OCI-LY7 (cell line): ENCODE measurements at regions not wholly inside any gene's neighbourhood (a gene's known extent, or its start where the extent isn't known, plus 50 kb on each side); places are given as distances from the start of the nearest gene placed in this dataset.

Source experiments
- BruUV-seq: library from RNA; stranded (reverse); fragments of 400-500 nt; replicated peaks from 2 replicates; lab custom pipeline; 2021; lab: Mats Ljungman, UMichigan
- CTCF ChIA-PET: fragments of 300-600 bp; sonication (Branson Sonifier 250); formaldehyde crosslinking; loops from one replicate; lab custom pipeline; 2022; ENCODE audit warnings: antibody characterized with exemption; ENCODE audit not compliant: unreplicated experiment; lab: Charles Lee
- POLR2A ChIA-PET: fragments of 300-600 bp; sonication (Branson Sonifier 250); formaldehyde crosslinking; loops from one replicate; lab custom pipeline; 2022; ENCODE audit warnings: antibody characterized with exemption; lab: Charles Lee
- DNase-seq: peaks from one replicate; pipeline ENCODE4 v3.0.0-alpha.2; 2015; ENCODE audit warnings: low spot score
- H2AFZ ChIP-seq: fragments of 200-600 bp; sonication (generic), shearing (Covaris generic); 2 replicates; pipeline ENCODE4 v1.6.1; 2014; ENCODE audit warnings: mild to moderate bottlenecking, antibody characterized with exemption, low read length, moderate library complexity
- H3K27ac ChIP-seq: fragments of 200-600 bp; sonication (generic); 2 replicates; pipeline ENCODE4 v1.5.1; 2014; ENCODE audit warnings: mixed run types, low read depth, mild to moderate bottlenecking, moderate library complexity, low read length, inconsistent platforms; ENCODE audit not compliant: poor library complexity, severe bottlenecking
- H3K36me3 ChIP-seq: fragments of 200-600 bp; sonication (generic); 2 replicates; pipeline ENCODE4 v1.6.1; 2014; ENCODE audit warnings: mild to moderate bottlenecking, antibody characterized with exemption, low read length, moderate library complexity, mixed read lengths; ENCODE audit not compliant: insufficient read depth
- H3K4me1 ChIP-seq: fragments of 200-600 bp; sonication (generic); 2 replicates; pipeline ENCODE4 v1.5.1; 2014; ENCODE audit warnings: mild to moderate bottlenecking, low read length; ENCODE audit not compliant: insufficient read depth, poor library complexity, severe bottlenecking
- H3K4me2 ChIP-seq: fragments of 200-600 bp; sonication (generic); 2 replicates; pipeline ENCODE4 v1.6.1; 2014; ENCODE audit warnings: mild to moderate bottlenecking, low read length
- H3K4me3 ChIP-seq: fragments of 200-600 bp; sonication (generic); 2 replicates; pipeline ENCODE4 v1.5.1; 2014; ENCODE audit warnings: mild to moderate bottlenecking, low read depth, low read length; ENCODE audit not compliant: poor library complexity, severe bottlenecking
- H3K79me2 ChIP-seq: fragments of 200-600 bp; sonication (generic); 2 replicates; pipeline ENCODE4 v1.6.1; 2016; ENCODE audit warnings: low read depth, mild to moderate bottlenecking, low read length, moderate library complexity, mixed read lengths; ENCODE audit not compliant: insufficient read depth
- H3K9me2 ChIP-seq: fragments of 200-600 bp; sonication (generic); 2 replicates; pipeline ENCODE4 v1.6.1; 2016; ENCODE audit warnings: mild to moderate bottlenecking, low read length, mixed read lengths; ENCODE audit not compliant: insufficient read depth
- H3K9me3 ChIP-seq: fragments of 200-600 bp; sonication (generic); 2 replicates; pipeline ENCODE4 v1.6.1; 2014; ENCODE audit warnings: mild to moderate bottlenecking, mixed run types, low read length, mixed read lengths
- H4K20me1 ChIP-seq: fragments of 200-600 bp; sonication (generic); 2 replicates; pipeline ENCODE4 v1.6.1; 2014; ENCODE audit warnings: mild to moderate bottlenecking, antibody characterized with exemption, low read length, moderate library complexity, mixed read lengths; ENCODE audit not compliant: insufficient read depth
- EZH2phosphoT487 ChIP-seq: fragments of 200-600 bp; sonication (generic); IDR thresholded peaks from 2 replicates; pipeline ENCODE4 v1.6.1; 2018; ENCODE audit warnings: low read depth, borderline replicate concordance, mild to moderate bottlenecking, mixed run types, antibody characterized with exemption, low read length, moderate library complexity, mixed read lengths
- intact Hi-C: fragments of 100-400 bp; cut with micrococcal nuclease; formaldehyde crosslinking; loops from one replicate; pipeline ENCODE4 v1.10.0; 2022; ENCODE audit not compliant: unreplicated experiment
- TF ChIP-seq, protein P1 (sequence below): fragments of 200-600 bp; sonication (generic); conservative IDR thresholded peaks from 2 replicates; pipeline ENCODE4 v1.5.1; 2014; ENCODE audit warnings: mild to moderate bottlenecking, antibody characterized with exemption, low read length, moderate library complexity, mixed read lengths

DNA sequence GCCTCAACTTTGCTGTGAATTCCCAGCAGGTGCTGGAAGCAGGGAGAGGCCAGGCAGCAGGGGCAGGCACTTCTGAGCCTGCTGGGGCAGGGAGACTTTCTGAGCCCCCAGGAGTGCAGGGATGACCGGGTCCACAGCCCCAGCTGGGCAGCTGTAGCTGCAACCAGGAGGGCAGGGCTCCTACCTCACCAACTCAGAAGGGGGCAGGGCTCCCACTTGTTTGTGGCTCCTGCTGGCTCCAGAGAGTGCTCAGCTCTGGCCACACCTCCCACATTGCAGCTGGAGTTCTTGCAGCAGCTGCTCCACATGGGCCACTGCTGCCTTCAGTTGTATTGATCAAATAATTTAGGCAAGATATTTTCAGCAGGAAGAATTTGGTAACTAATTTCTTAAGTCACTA is 812.3 kb downstream of the NSUN3 start:
- no peaks in the 10 kb centered on the region for H3K9me2 ChIP-seq
- H3K79me2 ChIP-seq: no peaks in the 10 kb centered on the region
- no TSS peak for BruUV-seq
- no peaks in the 10 kb centered on the region for H3K36me3 ChIP-seq
- no peak overlapping the region for H3K4me2 ChIP-seq
- no peaks in the 10 kb centered on the region for H3K9me3 ChIP-seq
- DNase-seq: no peak
- H4K20me1 ChIP-seq: no peaks in the 10 kb centered on the region
- H2AFZ ChIP-seq: no peak overlapping the region
- ChIA-PET POLR2A (interaction anchor here (0.7 kb wide), 1 partner anchor 579 kb away, joined by 3 read pairs; no protein-coding TSS in a partner anchor), CTCF (no interaction called here)
- intact Hi-C loops: no loop called here
- H3K4me1 ChIP-seq: no peaks in the 10 kb centered on the region
- no peak overlapping the region for H3K4me3 ChIP-seq
- TF ChIP-seq, protein P1, sequence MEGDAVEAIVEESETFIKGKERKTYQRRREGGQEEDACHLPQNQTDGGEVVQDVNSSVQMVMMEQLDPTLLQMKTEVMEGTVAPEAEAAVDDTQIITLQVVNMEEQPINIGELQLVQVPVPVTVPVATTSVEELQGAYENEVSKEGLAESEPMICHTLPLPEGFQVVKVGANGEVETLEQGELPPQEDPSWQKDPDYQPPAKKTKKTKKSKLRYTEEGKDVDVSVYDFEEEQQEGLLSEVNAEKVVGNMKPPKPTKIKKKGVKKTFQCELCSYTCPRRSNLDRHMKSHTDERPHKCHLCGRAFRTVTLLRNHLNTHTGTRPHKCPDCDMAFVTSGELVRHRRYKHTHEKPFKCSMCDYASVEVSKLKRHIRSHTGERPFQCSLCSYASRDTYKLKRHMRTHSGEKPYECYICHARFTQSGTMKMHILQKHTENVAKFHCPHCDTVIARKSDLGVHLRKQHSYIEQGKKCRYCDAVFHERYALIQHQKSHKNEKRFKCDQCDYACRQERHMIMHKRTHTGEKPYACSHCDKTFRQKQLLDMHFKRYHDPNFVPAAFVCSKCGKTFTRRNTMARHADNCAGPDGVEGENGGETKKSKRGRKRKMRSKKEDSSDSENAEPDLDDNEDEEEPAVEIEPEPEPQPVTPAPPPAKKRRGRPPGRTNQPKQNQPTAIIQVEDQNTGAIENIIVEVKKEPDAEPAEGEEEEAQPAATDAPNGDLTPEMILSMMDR: no peak
- no peak for TF ChIP-seq EZH2phosphoT487
- H3K27ac ChIP-seq: no peak overlapping the region

- intact Hi-C loops: no loop called here
- CTCF ChIA-PET: no interaction called here
These were observed 824.2 kb downstream of the NSUN3 start for GRCh38 chr3:94887065-94887464.

GRCh38 chr3:94896994-94897393 is 834.1 kb downstream of the NSUN3 start:
- no peak for DNase-seq
- Histone ChIP-seq H3K27ac (no peak overlapping the region), H3K4me2 (no peak overlapping the region), H3K9me3 (no peaks in the 10 kb centered on the region), H2AFZ (no peak overlapping the region), H3K9me2 (no peaks in the 10 kb centered on the region), H3K4me3 (no peak overlapping the region), H3K4me1 (no peaks in the 10 kb centered on the region), H3K79me2 (no peaks in the 10 kb centered on the region), H4K20me1 (no peaks in the 10 kb centered on the region), H3K36me3 (no peaks in the 10 kb centered on the region)
- intact Hi-C loops: no loop called here
- ChIA-PET POLR2A (interaction anchor here (0.6 kb wide), 1 partner anchor 104 kb away, joined by 3 read pairs; no protein-coding TSS in a partner anchor), CTCF (no interaction called here)
- no TSS peak for BruUV-seq
- TF ChIP-seq, protein P1: no peak
- TF ChIP-seq EZH2phosphoT487: no peak

More at GRCh38 chr3:94887065-94887464, 824.2 kb downstream of the NSUN3 start:
- Histone ChIP-seq H3K9me3 (no peaks in the 10 kb centered on the region), H2AFZ (no peak overlapping the region), H3K27ac (no peak overlapping the region), H4K20me1 (no peaks in the 10 kb centered on the region), H3K9me2 (no peaks in the 10 kb centered on the region), H3K4me1 (no peaks in the 10 kb centered on the region), H3K4me2 (no peak overlapping the region), H3K4me3 (no peak overlapping the region), H3K79me2 (no peaks in the 10 kb centered on the region), H3K36me3 (no peaks in the 10 kb centered on the region)
- POLR2A ChIA-PET: no interaction called here
- no TSS peak for BruUV-seq
- DNase-seq: no peak
- no peak for TF ChIP-seq EZH2phosphoT487
- TF ChIP-seq, protein P1: no peak
